Neural cell (in vitro differentiated cells): ENCODE measurements at regions not wholly inside any gene's neighbourhood (a gene's known extent, or its start where the extent isn't known, plus 50 kb on each side); places are given as distances from the start of the nearest gene placed in this dataset.

Experiments used
- H2AFZ ChIP-seq: fragments of 200-600, 300-800 bp; sonication (generic), shearing (Covaris generic); 2 replicates; pipeline ENCODE4 v1.6.0; 2014; ENCODE audit warnings: low read depth, mild to moderate bottlenecking, antibody characterized with exemption, low read length, moderate library complexity
- H3F3A ChIP-seq: fragments of 200-600 bp; shearing (Covaris generic); 2 replicates; pipeline ENCODE4 v1.6.1; 2016; ENCODE audit warnings: mild to moderate bottlenecking, moderate library complexity, mixed read lengths, antibody characterized with exemption, low read length; ENCODE audit not compliant: insufficient read depth, poor library complexity, severe bottlenecking
- H3K27ac ChIP-seq: fragments of 200-600, 300-800 bp; sonication (generic), shearing (Covaris generic); 2 replicates; pipeline ENCODE4 v1.5.1; 2014; ENCODE audit warnings: mild to moderate bottlenecking, low read length, moderate library complexity
- H3K27me3 ChIP-seq: fragments of 300-800, 200-600 bp; sonication (generic), shearing (Covaris generic); 2 replicates; pipeline ENCODE4 v1.6.0; 2014; ENCODE audit warnings: mild to moderate bottlenecking, low read depth, low read length, moderate library complexity; ENCODE audit not compliant: insufficient read depth
- H3K36me3 ChIP-seq: fragments of 300-800, 200-600 bp; sonication (generic), shearing (Covaris generic); 2 replicates; pipeline ENCODE4 v1.5.1; 2014; ENCODE audit warnings: mild to moderate bottlenecking, antibody characterized with exemption, low read length, moderate library complexity; ENCODE audit not compliant: insufficient read depth
- H3K4me2 ChIP-seq: fragments of 300-800, 200-600 bp; sonication (generic), shearing (Covaris generic); 2 replicates; pipeline ENCODE4 v1.6.0; 2014; ENCODE audit warnings: mild to moderate bottlenecking, low read length
- H3K4me3 ChIP-seq: fragments of 300-800, 200-600 bp; sonication (generic), shearing (Covaris generic); 2 replicates; pipeline ENCODE4 v1.5.1; 2014; ENCODE audit warnings: mild to moderate bottlenecking, low read length, moderate library complexity
- H3K79me2 ChIP-seq: fragments of 200-600 bp; shearing (Covaris generic); replicated peaks from 2 replicates; pipeline ENCODE4 v1.6.0; 2014; ENCODE audit warnings: mild to moderate bottlenecking, low read length, moderate library complexity; ENCODE audit not compliant: insufficient read depth
- H3K9ac ChIP-seq: fragments of 300-800, 200-600 bp; sonication (generic), shearing (Covaris generic); 2 replicates; pipeline ENCODE4 v1.6.1; 2016; ENCODE audit warnings: mild to moderate bottlenecking, low read length, mixed read lengths
- H3K9me2 ChIP-seq: fragments of 200-600 bp; shearing (Covaris generic); 2 replicates; pipeline ENCODE4 v1.6.1; 2016; ENCODE audit warnings: mild to moderate bottlenecking, low read length, mixed read lengths; ENCODE audit not compliant: insufficient read depth
- H3K9me3 ChIP-seq: fragments of 200-600, 300-800 bp; sonication (generic), shearing (Covaris generic); 2 replicates; pipeline ENCODE4 v1.6.1; 2016; ENCODE audit warnings: mild to moderate bottlenecking, mixed run types, low read length, moderate library complexity, mixed read lengths
- H4K20me1 ChIP-seq: fragments of 200-600 bp; shearing (Covaris generic); 2 replicates; pipeline ENCODE4 v1.6.1; 2016; ENCODE audit warnings: mild to moderate bottlenecking, mixed run types; ENCODE audit not compliant: insufficient read depth
- CTCF ChIP-seq: fragments of 450-650 bp; IDR thresholded peaks from 2 replicates; pipeline ENCODE4 v1.5.1; 2014; ENCODE audit warnings: antibody characterized with exemption, mild to moderate bottlenecking, moderate library complexity; ENCODE audit not compliant: poor library complexity, severe bottlenecking
- EP300 ChIP-seq: fragments of 450-650 bp; conservative IDR thresholded peaks from 2 replicates; pipeline ENCODE4 v1.6.1; 2014; ENCODE audit warnings: antibody characterized with exemption, mild to moderate bottlenecking, moderate library complexity; ENCODE audit not compliant: poor library complexity, severe bottlenecking
- EZH2 ChIP-seq: fragments of 200-600, 300-800 bp; shearing (Covaris generic), sonication (generic); IDR thresholded peaks from 2 replicates; pipeline ENCODE4 v1.6.1; 2014; ENCODE audit warnings: antibody characterized with exemption, low read length, borderline replicate concordance, mild to moderate bottlenecking; ENCODE audit not compliant: insufficient read depth, poor library complexity, severe bottlenecking
- MXI1 ChIP-seq: fragments of 450-650 bp; conservative IDR thresholded peaks from 2 replicates; pipeline ENCODE4 v1.6.1; 2014; ENCODE audit warnings: antibody characterized with exemption, mild to moderate bottlenecking; ENCODE audit not compliant: poor library complexity, severe bottlenecking
- POLR2AphosphoS5 ChIP-seq: IDR thresholded peaks from 2 replicates; pipeline ENCODE4 v1.6.1; 2012
- RAD21 ChIP-seq: fragments of 450-650 bp; conservative IDR thresholded peaks from 2 replicates; pipeline ENCODE4 v1.6.1; 2014; ENCODE audit warnings: antibody characterized with exemption, mild to moderate bottlenecking, moderate library complexity
- REST ChIP-seq: IDR thresholded peaks from 2 replicates; pipeline ENCODE4 v1.6.1; 2012; ENCODE audit warnings: borderline replicate concordance
- SMC3 ChIP-seq: fragments of 450-650 bp; conservative IDR thresholded peaks from 2 replicates; pipeline ENCODE4 v1.6.1; 2014; ENCODE audit warnings: antibody characterized with exemption, mild to moderate bottlenecking, moderate library complexity; ENCODE audit not compliant: poor library complexity
- TAF1 ChIP-seq: IDR thresholded peaks from 2 replicates; pipeline ENCODE4 v1.6.1; 2012; ENCODE audit warnings: low read depth

- Histone ChIP-seq H3K9ac (no peak overlapping the region), H3K27ac (no peak overlapping the region), H3K36me3 (no peaks in the 10 kb centered on the region), H4K20me1 (no peaks in the 10 kb centered on the region), H2AFZ (no peak overlapping the region), H3K4me2 (no peak overlapping the region), H3F3A (no peaks in the 10 kb centered on the region), H3K9me3 (no peaks in the 10 kb centered on the region), H3K79me2 (no peaks in the 10 kb centered on the region), H3K9me2 (no peaks in the 10 kb centered on the region), H3K4me3 (no peak overlapping the region), H3K27me3 (no peaks in the 10 kb centered on the region)
- no peak for TF ChIP-seq RAD21
- no peak for TF ChIP-seq REST
- TF ChIP-seq MXI1 = no peak
- no peak for TF ChIP-seq EZH2
- no peak for TF ChIP-seq CTCF
- TF ChIP-seq SMC3 = no peak
- no peak for TF ChIP-seq POLR2AphosphoS5
- TF ChIP-seq EP300 = no peak
Observed at GRCh38 chr7:131019351-131019750, 285.3 kb upstream of the KLF14 start.

- Histone ChIP-seq H3K9me2 (no peaks in the 10 kb centered on the region), H3K4me3 (no peak overlapping the region), H3K36me3 (no peaks in the 10 kb centered on the region), H3K79me2 (no peaks in the 10 kb centered on the region), H3F3A (no peaks in the 10 kb centered on the region), H4K20me1 (no peaks in the 10 kb centered on the region), H3K27ac (no peak overlapping the region), H3K27me3 (no peaks in the 10 kb centered on the region), H3K9me3 (no peaks in the 10 kb centered on the region), H3K4me2 (no peak overlapping the region), H3K9ac (no peak overlapping the region), H2AFZ (no peak overlapping the region)
- no peak for TF ChIP-seq MXI1
- TF ChIP-seq CTCF = no peak
- TF ChIP-seq EP300 = no peak
- no peak for TF ChIP-seq TAF1
- TF ChIP-seq EZH2 = no peak
- TF ChIP-seq SMC3 = no peak
- no peak for TF ChIP-seq REST
Observed at GRCh38 chr7:131020759-131021261, 286.8 kb upstream of the KLF14 start.
